Lower leg skin (tissue), 4 donors: ENCODE measurements at regions not wholly inside any gene's neighbourhood (a gene's known extent, or its start where the extent isn't known, plus 50 kb on each side); places are given as distances from the start of the nearest gene placed in this dataset.
"Not testable (repeated sequence)": the region's sequence is repeated elsewhere in the genome, so short reads cannot be mapped to it uniquely, and the experiment has no call there.

Experiments used
- DNase-seq, 2 donors: peaks; one replicate each; pipeline ENCODE4 v3.0.0-alpha.2; 2019; ENCODE audit warnings: low spot score in 2 of 2
- H3K4me3 ChIP-seq: fragments of 200-600 bp; sonication (generic); 2 replicates; pipeline ENCODE4 v1.5.1; 2017; ENCODE audit warnings: mild to moderate bottlenecking, low read depth; ENCODE audit not compliant: poor library complexity, severe bottlenecking
- POLR2A ChIP-seq, 2 donors: fragments of 450-650 bp; IDR thresholded peaks; one replicate each; pipeline ENCODE4 v1.6.1; 2016 to 2017; ENCODE audit warnings: antibody characterized with exemption in 2 of 2, mild to moderate bottlenecking in 1 of 2, moderate library complexity in 1 of 2
- WGBS, 2 donors: methylation state at CpG; one replicate each; pipeline ENCODE4 v1.1.5; 2018; 5-methylcytosine and 5-hydroxymethylcytosine counted together
- intact Hi-C: fragments of 100-400 bp; cut with DNase I; formaldehyde crosslinking; loops from one replicate; pipeline ENCODE4 v1.15.0; 2023; ENCODE audit warnings: low total_unique reads
- TF ChIP-seq, protein P1 (sequence below), 3 donors: fragments of 450-650 bp; IDR thresholded peaks; one replicate each; pipeline ENCODE4 v1.5.1; 2016; ENCODE audit warnings: antibody characterized with exemption in 3 of 3, mild to moderate bottlenecking in 3 of 3, moderate library complexity in 2 of 3

DNA sequence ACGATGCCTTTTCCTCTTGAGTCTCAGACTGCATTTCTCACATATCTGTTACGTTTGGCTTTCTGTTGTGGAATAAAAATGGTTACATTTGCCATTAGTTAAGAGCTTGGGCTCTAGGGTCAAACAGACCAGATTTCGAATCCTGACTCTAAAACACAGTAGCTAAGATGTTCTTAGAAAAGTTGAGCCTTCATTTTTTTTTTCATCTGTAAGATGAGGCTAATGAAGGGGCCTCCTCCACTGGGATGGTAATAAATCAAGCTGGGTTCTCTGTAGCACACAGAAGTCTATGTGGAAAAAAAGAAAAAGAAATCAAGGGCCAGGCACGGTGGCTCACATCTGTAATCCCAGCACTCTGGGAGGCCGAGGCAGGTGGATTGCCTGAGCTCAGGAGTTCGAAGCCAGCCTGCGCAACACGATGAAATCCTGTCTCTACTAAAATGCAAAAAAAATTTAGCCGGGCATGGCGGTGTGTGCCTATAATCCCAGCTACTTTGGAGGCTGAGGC is 49.9 kb upstream of the CAPRIN1 start:
- intact Hi-C loops: no loop called here
- TF ChIP-seq POLR2A (IDR thresholded peaks at IDR 0.05): no peak
- TF ChIP-seq, protein P1, sequence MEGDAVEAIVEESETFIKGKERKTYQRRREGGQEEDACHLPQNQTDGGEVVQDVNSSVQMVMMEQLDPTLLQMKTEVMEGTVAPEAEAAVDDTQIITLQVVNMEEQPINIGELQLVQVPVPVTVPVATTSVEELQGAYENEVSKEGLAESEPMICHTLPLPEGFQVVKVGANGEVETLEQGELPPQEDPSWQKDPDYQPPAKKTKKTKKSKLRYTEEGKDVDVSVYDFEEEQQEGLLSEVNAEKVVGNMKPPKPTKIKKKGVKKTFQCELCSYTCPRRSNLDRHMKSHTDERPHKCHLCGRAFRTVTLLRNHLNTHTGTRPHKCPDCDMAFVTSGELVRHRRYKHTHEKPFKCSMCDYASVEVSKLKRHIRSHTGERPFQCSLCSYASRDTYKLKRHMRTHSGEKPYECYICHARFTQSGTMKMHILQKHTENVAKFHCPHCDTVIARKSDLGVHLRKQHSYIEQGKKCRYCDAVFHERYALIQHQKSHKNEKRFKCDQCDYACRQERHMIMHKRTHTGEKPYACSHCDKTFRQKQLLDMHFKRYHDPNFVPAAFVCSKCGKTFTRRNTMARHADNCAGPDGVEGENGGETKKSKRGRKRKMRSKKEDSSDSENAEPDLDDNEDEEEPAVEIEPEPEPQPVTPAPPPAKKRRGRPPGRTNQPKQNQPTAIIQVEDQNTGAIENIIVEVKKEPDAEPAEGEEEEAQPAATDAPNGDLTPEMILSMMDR (IDR thresholded peaks at IDR 0.05): no peak
- H3K4me3 ChIP-seq: no peak overlapping the region
- no peak for DNase-seq
- WGBS, 2 donors: 85 to 88% methylated on average over 10 of the region's 10 CpGs

DNA sequence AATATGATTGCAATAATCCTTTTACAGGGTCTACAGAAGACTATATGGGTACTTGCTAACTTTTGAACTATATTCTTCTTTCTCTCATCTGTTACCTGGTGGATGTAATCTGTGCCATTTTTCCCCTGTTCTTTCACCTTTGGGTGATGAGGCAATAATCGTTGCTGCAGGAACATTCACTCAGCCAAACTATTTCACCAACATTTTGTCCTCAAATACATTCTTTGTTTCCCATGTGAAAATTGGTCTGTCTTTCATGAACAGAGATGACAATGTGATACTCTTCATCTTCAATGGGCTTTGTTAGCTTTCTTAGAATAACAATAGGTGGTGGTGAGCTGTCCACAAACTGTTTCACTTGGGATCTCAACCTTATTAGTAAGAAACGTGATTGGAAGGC is 52.1 kb upstream of the CAPRIN1 start:
- WGBS, 2 donors: 56 to 58% methylated on average over 2 of the region's 2 CpGs
- DNase-seq: no peak
- no peak overlapping the region for H3K4me3 ChIP-seq
- TF ChIP-seq POLR2A (IDR thresholded peaks at IDR 0.05): no peak
- TF ChIP-seq, protein P1 (IDR thresholded peaks at IDR 0.05): no peak
- intact Hi-C loops: loop anchor here (5.0 to 10.0 kb wide), 3 partner anchors 295 to 905 kb away; partner anchors contain the start of gene ABTB2

DNA sequence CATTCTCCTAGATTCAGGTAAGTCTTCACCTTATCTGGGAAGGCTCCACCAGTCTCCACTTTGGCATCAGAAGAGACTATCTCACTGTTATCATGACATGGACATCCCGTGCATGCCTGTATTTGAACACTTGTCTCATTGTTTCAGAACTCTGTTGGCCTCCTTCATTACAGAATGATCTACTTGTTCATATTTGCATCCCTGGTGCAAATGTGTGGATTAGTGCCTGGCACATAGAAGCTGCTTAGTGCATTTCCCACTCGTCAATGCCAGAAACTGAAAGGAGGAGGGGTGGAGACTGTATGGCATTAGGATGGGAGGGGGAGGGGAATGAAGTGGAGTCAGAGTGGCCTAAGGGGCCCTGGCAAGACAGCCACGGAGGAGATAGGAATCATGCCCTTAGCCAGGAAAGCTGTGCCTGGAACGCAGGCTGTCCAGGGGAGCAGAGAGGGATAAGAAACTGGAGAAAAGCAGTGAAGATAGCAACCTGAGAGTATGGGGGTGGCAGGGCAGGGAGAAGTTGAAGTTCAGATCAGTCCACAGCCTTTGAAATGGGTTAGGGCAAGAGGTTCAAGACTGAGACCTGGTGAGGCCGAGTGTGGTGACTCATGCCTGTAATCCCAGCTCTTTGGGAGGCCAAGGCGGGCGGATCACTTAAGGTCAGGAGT is 53.8 kb upstream of the CAPRIN1 start:
- intact Hi-C loops: loop anchor here (5.0 to 10.0 kb wide), 3 partner anchors 297 to 907 kb away; partner anchors contain the start of gene ABTB2
- WGBS, 2 donors: 32 to 45% methylated on average over 7 of the region's 7 CpGs
- TF ChIP-seq, protein P1 (IDR thresholded peaks at IDR 0.05): no peak
- no peak for TF ChIP-seq POLR2A (IDR thresholded peaks at IDR 0.05)
- no peak overlapping the region for H3K4me3 ChIP-seq
- no peak for DNase-seq

DNA sequence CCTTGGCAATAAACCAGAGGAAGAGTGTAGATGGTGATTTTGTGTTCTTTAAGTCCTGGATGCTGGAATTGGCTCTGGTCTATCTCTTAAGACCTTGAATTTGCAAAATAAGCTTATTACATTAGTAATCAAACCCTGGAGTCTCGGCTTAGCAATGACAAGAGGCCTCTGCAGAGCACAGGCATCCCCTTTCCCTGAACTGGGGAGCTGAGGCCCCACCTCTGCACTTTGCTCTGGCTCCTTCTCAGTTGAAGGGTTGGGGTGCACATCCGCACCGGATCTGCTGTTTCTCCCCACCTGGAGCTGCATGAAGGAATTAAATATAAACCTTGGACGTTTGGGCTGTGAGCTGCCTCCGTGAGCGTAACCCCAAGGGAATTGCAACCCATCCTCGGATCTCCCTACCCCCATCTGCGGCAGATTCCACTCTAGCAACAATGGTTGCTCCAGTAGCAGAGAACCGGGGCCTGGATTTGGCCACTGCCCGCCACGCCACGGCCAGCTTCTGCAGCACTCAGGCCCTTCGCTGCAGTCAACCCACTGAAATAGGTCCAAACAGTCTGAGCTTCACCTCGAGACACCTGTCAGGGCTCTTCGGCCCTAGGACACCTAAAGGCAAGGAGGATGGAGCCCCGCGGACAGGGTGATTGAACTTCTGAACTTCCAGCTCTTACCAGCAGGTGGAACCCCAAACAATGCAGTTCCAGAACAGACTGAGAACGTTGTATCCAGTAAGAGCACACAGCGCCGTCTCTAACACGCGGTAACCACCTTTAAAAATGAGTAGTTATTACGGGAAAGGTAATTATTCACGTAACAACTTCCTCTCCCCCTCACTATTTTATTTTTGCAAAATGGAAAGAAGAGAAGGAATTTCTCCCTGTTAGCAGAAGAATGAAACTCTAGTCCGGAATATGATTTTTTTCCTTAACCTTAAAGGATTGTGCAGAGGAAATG is 54.8 kb upstream of the CAPRIN1 start:
- H3K4me3 ChIP-seq: no peak overlapping the region
- 25 to 26% methylated on average over 25 of the region's 25 CpGs for WGBS, 2 donors
- TF ChIP-seq, protein P1 (IDR thresholded peaks at IDR 0.05): peak in 1 of 3 donors; percentile 75
- TF ChIP-seq POLR2A (IDR thresholded peaks at IDR 0.05): no peak
- DNase-seq: peak; percentile 67 to 92
- intact Hi-C loops: loop anchor here (5.0 to 10.0 kb wide), 3 partner anchors 298 to 908 kb away; partner anchors contain the start of gene ABTB2

DNA sequence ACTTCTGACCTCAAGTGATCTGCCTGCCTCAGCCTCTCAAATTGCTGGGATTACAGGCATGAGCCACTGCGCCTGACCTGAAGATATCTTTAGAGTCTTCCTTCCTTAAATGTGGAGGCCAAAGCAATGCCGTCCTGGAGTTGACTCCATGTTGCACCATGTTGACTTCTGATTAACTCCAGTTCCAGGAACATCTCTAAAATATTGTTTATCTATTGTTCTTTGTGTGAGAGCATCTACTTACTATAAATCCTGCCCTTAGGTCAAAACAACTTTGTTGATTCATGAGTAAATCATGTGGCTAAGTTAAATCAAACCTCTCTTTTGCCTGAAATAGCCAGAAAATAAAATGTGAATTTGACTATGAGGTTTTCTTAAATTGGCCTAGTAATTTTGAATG is 56.6 kb upstream of the CAPRIN1 start:
- H3K4me3 ChIP-seq: no peak overlapping the region
- 84 to 96% methylated on average over 2 of the region's 2 CpGs for WGBS, 2 donors
- TF ChIP-seq, protein P1 (IDR thresholded peaks at IDR 0.05): no peak
- TF ChIP-seq POLR2A (IDR thresholded peaks at IDR 0.05): no peak
- intact Hi-C loops: loop anchor here (5.0 to 10.0 kb wide), 3 partner anchors 300 to 910 kb away; partner anchors contain the start of gene ABTB2
- DNase-seq: no peak

DNA sequence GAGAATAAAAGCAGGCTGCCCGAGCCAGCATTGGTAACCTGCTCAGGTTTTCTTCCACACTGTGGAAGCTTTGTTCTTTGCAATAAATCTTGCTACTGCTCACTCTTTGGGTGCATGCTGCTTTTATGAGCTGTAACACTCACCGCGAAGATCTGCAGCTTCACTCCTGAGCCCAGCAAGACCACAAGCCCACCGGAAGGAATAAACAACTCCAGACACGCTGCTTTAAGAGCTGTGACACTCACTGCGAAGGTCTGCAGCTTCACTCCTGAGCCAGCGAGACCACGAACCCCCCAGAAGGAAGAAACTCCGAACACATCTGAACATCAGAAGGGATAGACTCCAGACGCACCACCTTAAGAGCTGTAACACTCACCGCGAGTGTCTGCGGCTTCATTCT is 60.4 kb upstream of the CAPRIN1 start:
- H3K4me3 ChIP-seq, DNase-seq: not testable (repeated sequence)
- intact Hi-C loops: loop anchor here (10.0 kb wide), 2 partner anchors 304 to 914 kb away; no protein-coding TSS in a partner anchor
- 62 to 63% methylated on average over 13 of the region's 13 CpGs for WGBS, 2 donors

DNA sequence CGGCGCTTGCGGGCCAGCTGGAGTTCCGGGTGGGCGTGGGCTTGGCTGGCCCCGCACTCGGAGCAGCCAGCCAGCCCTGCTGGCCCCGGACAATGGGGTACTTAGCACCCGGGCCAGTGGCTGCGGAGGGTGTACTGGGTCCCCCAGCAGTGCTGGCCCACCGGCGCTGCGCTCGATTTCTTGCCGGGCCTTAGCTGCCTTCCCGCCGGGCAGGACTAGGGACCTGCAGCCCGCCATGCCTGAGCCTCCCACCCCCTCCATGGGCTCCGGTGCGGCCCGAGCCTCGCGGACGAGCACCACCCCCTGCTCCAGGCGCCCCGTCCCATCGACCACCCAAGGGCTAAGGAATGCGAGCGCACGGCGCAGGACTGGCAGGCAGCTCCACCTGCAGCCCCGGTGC is 61.4 kb upstream of the CAPRIN1 start:
- intact Hi-C loops: loop anchor here (10.0 kb wide), 2 partner anchors 305 to 915 kb away; no protein-coding TSS in a partner anchor
- 91 to 96% methylated on average over 9 to 30 of the region's 32 CpGs for WGBS, 2 donors
- not testable (repeated sequence) for H3K4me3 ChIP-seq, DNase-seq
